HCT116 (cell line): ENCODE measurements at regions not wholly inside any gene's neighbourhood (a gene's known extent, or its start where the extent isn't known, plus 50 kb on each side); places are given as distances from the start of the nearest gene placed in this dataset.

ENCODE experiments used
- ATAC-seq: fragments of 200-7000 bp; cut with Tn5 transposase; 2 replicates; pipeline ENCODE4 v1.9.1; 2020; ENCODE audit warnings: mild to moderate bottlenecking, moderate library complexity
- BruUV-seq: library from RNA; stranded (reverse); fragments of 400-500 nt; replicated peaks from 2 replicates; lab custom pipeline; 2021; lab: Mats Ljungman, UMichigan
- CTCF ChIA-PET: fragments of 300-600 bp; sonication (Branson Sonifier 250); formaldehyde crosslinking; loops from one replicate; lab custom pipeline; 2021; ENCODE audit warnings: antibody characterized with exemption; lab: Charles Lee
- POLR2A ChIA-PET: fragments of 300-600, 350-600 bp; sonication (Branson Sonifier 250); formaldehyde crosslinking; loops from one replicate; lab custom pipeline; 2021; ENCODE audit warnings: antibody characterized with exemption; lab: Charles Lee
- RAD21 ChIA-PET, 2 experiments: fragments of 300-600 bp; sonication (Branson Sonifier 250); formaldehyde crosslinking; loops; one replicate each; lab custom pipeline; 2023; ENCODE audit warnings: low total read pairs in 2 of 2; ENCODE audit not compliant: uncharacterized antibody in 2 of 2, unreplicated experiment in 2 of 2, low non-redundant PET in 1 of 2; lab: Charles Lee
- DNase-seq: peaks from one replicate; pipeline ENCODE4 v3.0.0-alpha.2; 2010; ENCODE audit warnings: low read depth, low spot score
- H2AFZ ChIP-seq: fragments of 200-600 bp; shearing (Covaris generic), sonication (generic); 2 replicates; pipeline ENCODE4 v1.6.1; 2017; ENCODE audit warnings: low read depth, mixed run types, mixed read lengths, antibody characterized with exemption, low read length; ENCODE audit not compliant: poor library complexity, severe bottlenecking
- H3K27ac ChIP-seq: 2 replicates; pipeline ENCODE4 v1.5.1; 2012; ENCODE audit warnings: low read depth, low read length
- H3K27me3 ChIP-seq: fragments of 200-600 bp; sonication (generic); 2 replicates; pipeline ENCODE4 v1.6.1; 2016; ENCODE audit warnings: mixed run types, low read length, mixed read lengths; ENCODE audit not compliant: insufficient read depth
- H3K36me3 ChIP-seq, 2 experiments: fragments of 200-500 bp in 1 of 2; fragments of 200-600 bp in 1 of 2; sonication (Bioruptor generic) in 1 of 2; sonication (generic) in 1 of 2; 2 replicates each; pipeline versions ENCODE4 v1.5.1 to v1.6.1; 2014 to 2016; ENCODE audit warnings: low read length in 2 of 2, inconsistent platforms in 1 of 2, mixed read lengths in 1 of 2, mixed run types in 1 of 2; ENCODE audit not compliant: insufficient read depth in 2 of 2, control insufficient read depth in 1 of 2
- H3K4me1 ChIP-seq, 2 experiments: fragments of 200-600 bp in 1 of 2; sonication (generic) in 1 of 2; 2 replicates each; pipeline versions ENCODE4 v1.5.1 to v1.6.1; 2012 to 2017; ENCODE audit warnings: low read length in 2 of 2, inconsistent platforms in 1 of 2, mild to moderate bottlenecking in 1 of 2, mixed read lengths in 1 of 2, mixed run types in 1 of 2, moderate library complexity in 1 of 2; ENCODE audit not compliant: insufficient read depth in 2 of 2, control insufficient read depth in 1 of 2
- H3K4me2 ChIP-seq: fragments of 200-600 bp; sonication (generic); 2 replicates; pipeline ENCODE4 v1.6.1; 2017; ENCODE audit warnings: mixed run types, low read length, mixed read lengths
- H3K4me3 ChIP-seq, 2 experiments: fragments of 200-600 bp in 1 of 2; sonication (generic) in 1 of 2; replicated peaks in 1 of 2; 2 replicates each; pipeline ENCODE4 v1.5.1; 2011 to 2016; ENCODE audit warnings: low read length in 2 of 2, control low read depth in 1 of 2, low read depth in 1 of 2, mild to moderate bottlenecking in 1 of 2, mixed read lengths in 1 of 2, mixed run types in 1 of 2
- H3K79me2 ChIP-seq: fragments of 200-600 bp; sonication (generic); 2 replicates; pipeline ENCODE4 v1.6.1; 2017; ENCODE audit warnings: mild to moderate bottlenecking, mixed run types, low read length, moderate library complexity, mixed read lengths; ENCODE audit not compliant: insufficient read depth
- H3K9ac ChIP-seq: fragments of 200-600 bp; sonication (generic); 2 replicates; pipeline ENCODE4 v1.6.1; 2016; ENCODE audit warnings: low read length, mixed read lengths
- H3K9me2 ChIP-seq: fragments of 200-600 bp; sonication (generic), shearing (Covaris generic); 2 replicates; pipeline ENCODE4 v1.6.1; 2017; ENCODE audit warnings: mixed run types, mild to moderate bottlenecking, moderate library complexity; ENCODE audit not compliant: insufficient read depth
- H3K9me3 ChIP-seq, 2 experiments: fragments of 200-500 bp in 1 of 2; fragments of 200-600 bp in 1 of 2; sonication (Bioruptor generic) in 1 of 2; sonication (generic) in 1 of 2; 2 replicates each; pipeline ENCODE4 v1.6.1; 2014 to 2017; ENCODE audit warnings: low read length in 2 of 2, mixed read lengths in 2 of 2, inconsistent platforms in 1 of 2, low read depth in 1 of 2, mild to moderate bottlenecking in 1 of 2, mixed run types in 1 of 2, moderate library complexity in 1 of 2; ENCODE audit not compliant: control insufficient read depth in 1 of 2, insufficient read depth in 1 of 2
- H4K20me1 ChIP-seq: fragments of 200-600 bp; sonication (generic), shearing (Covaris generic); 2 replicates; pipeline ENCODE4 v1.6.1; 2017; ENCODE audit warnings: mixed run types, mild to moderate bottlenecking, moderate library complexity; ENCODE audit not compliant: insufficient read depth
- CBX3 ChIP-seq: IDR thresholded peaks from 2 replicates; pipeline ENCODE4 v1.6.1; 2012; ENCODE audit warnings: low read depth
- CEBPB ChIP-seq: IDR thresholded peaks from 2 replicates; pipeline ENCODE4 v1.6.1; 2012; ENCODE audit warnings: low read depth
- EGR1 ChIP-seq: IDR thresholded peaks from 2 replicates; pipeline ENCODE4 v1.6.1; 2012; ENCODE audit warnings: low read depth
- EZH2phosphoT487 ChIP-seq: fragments of 200-600 bp; IDR thresholded peaks from 2 replicates; pipeline ENCODE4 v1.6.1; 2018; ENCODE audit warnings: antibody characterized with exemption, borderline replicate concordance
- FOSL1 ChIP-seq: IDR thresholded peaks from 2 replicates; pipeline ENCODE4 v1.6.1; 2012; ENCODE audit warnings: low read depth
- JUND ChIP-seq: IDR thresholded peaks from 2 replicates; pipeline ENCODE4 v1.6.1; 2012
- POLR2A ChIP-seq: IDR thresholded peaks from 2 replicates; pipeline ENCODE4 v1.7.0; 2011; ENCODE audit warnings: borderline replicate concordance; ENCODE audit not compliant: insufficient read depth, insufficient read length; ENCODE audit errors: extremely low read depth
- POLR2AphosphoS5 ChIP-seq: IDR thresholded peaks from 2 replicates; pipeline ENCODE4 v1.6.1; 2011; ENCODE audit warnings: mild to moderate bottlenecking, low read depth, low read length, moderate library complexity
- SIN3A ChIP-seq: IDR thresholded peaks from 2 replicates; pipeline ENCODE4 v1.6.1; 2012; ENCODE audit warnings: low read depth
- SP1 ChIP-seq: IDR thresholded peaks from 2 replicates; pipeline ENCODE4 v1.6.1; 2012; ENCODE audit warnings: low read depth
- TCF7L2 ChIP-seq: IDR thresholded peaks from 2 replicates; pipeline ENCODE4 v1.7.0; 2011; ENCODE audit warnings: borderline replicate concordance, inconsistent platforms; ENCODE audit not compliant: insufficient read depth, insufficient read length; ENCODE audit errors: extremely low read depth
- YY1 ChIP-seq: IDR thresholded peaks from 2 replicates; pipeline ENCODE4 v1.6.1; 2011; ENCODE audit warnings: low read length, low read depth, moderate library complexity, mild to moderate bottlenecking; ENCODE audit not compliant: insufficient replicate concordance; ENCODE audit errors: extremely low read depth
- ZBTB33 ChIP-seq: IDR thresholded peaks from 2 replicates; pipeline ENCODE4 v1.6.1; 2011; ENCODE audit warnings: mild to moderate bottlenecking, low read length, moderate library complexity; ENCODE audit not compliant: insufficient replicate concordance; ENCODE audit errors: extremely low read depth
- intact Hi-C: fragments of 100-400 bp; cut with micrococcal nuclease; formaldehyde crosslinking; loops from 2 replicates; pipeline ENCODE4 v1.10.0; 2022

- ChIA-PET POLR2A (no interaction called here), RAD21 (interaction anchor here in 1 of 2 experiments (0.6 kb wide), 1 partner anchor 562 kb away, joined by 3 read pairs; no protein-coding TSS in a partner anchor), CTCF (no interaction called here)
- Histone ChIP-seq H2AFZ (no peak overlapping the region), H4K20me1 (no peaks in the 10 kb centered on the region), H3K9me3 (no peaks in the 10 kb centered on the region), H3K79me2 (no peaks in the 10 kb centered on the region), H3K4me3 (no peak overlapping the region), H3K4me1 (peaks cover 2 to 4% of the 10 kb centered on the region in 2 experiments; a peak in 2 of 4 replicates), H3K36me3 (no peaks in the 10 kb centered on the region), H3K27ac (no peak overlapping the region), H3K9me2 (no peaks in the 10 kb centered on the region), H3K4me2 (no peak overlapping the region), H3K9ac (no peak overlapping the region), H3K27me3 (no peaks in the 10 kb centered on the region)
- TF ChIP-seq SIN3A (no peak), EGR1 (no peak), CEBPB (no peak), JUND (no peak), SP1 (no peak), TCF7L2 (no peak), FOSL1 (no peak), EZH2phosphoT487 (no peak), POLR2A (no peak), POLR2AphosphoS5 (no peak), ZBTB33 (no peak), CBX3 (no peak), YY1 (no peak)
- intact Hi-C loops = no loop called here
- no TSS peak for BruUV-seq
- ATAC-seq = no peak
- DNase-seq = no peak
These were observed 288.2 kb downstream of the TBL1XR1 start for GRCh38 chr3:176909044-176909443.
